ENCODE measurements at regions not wholly inside any gene's neighbourhood (a gene's known extent, or its start where the extent isn't known, plus 50 kb on each side); places are given as distances from the start of the nearest gene placed in this dataset.

- no peak for DNase-seq
These were observed 472.8 kb downstream of the CDK5RAP2 start for GRCh38 chr9:120107138-120107537.

- DNase-seq = no peak
These were observed 475.2 kb downstream of the CDK5RAP2 start for GRCh38 chr9:120104771-120105170.

GRCh38 chr9:120100595-120100994 is 479.4 kb downstream of the CDK5RAP2 start:
- DNase-seq = no peak

- no peak for DNase-seq
These were observed 480.9 kb downstream of the CDK5RAP2 start for GRCh38 chr9:120099065-120099464.

GRCh38 chr9:120098584-120098983 is 481.4 kb downstream of the CDK5RAP2 start:
- DNase-seq = no peak

GRCh38 chr9:120091206-120091605 is 488.8 kb downstream of the CDK5RAP2 start:
- no peak for DNase-seq

GRCh38 chr9:120080849-120081248 is 499.1 kb downstream of the CDK5RAP2 start:
- no peak for DNase-seq

- DNase-seq = no peak
These were observed 501.9 kb downstream of the CDK5RAP2 start for GRCh38 chr9:120078112-120078511.

- no peak for DNase-seq
These were observed 508.2 kb downstream of the CDK5RAP2 start for GRCh38 chr9:120071760-120072159.

- no peak for DNase-seq
These were observed 513.7 kb downstream of the CDK5RAP2 start for GRCh38 chr9:120066315-120066714.

- no peak for DNase-seq
These were observed 514.8 kb downstream of the CDK5RAP2 start for GRCh38 chr9:120065151-120065550.

GRCh38 chr9:120045011-120045410 is 535.0 kb downstream of the CDK5RAP2 start:
- no peak for DNase-seq

- no peak for DNase-seq
These were observed 536.5 kb downstream of the CDK5RAP2 start for GRCh38 chr9:120043448-120043847.

- no peak for DNase-seq
These were observed 539.1 kb downstream of the CDK5RAP2 start for GRCh38 chr9:120040896-120041295.

GRCh38 chr9:120038342-120038741 is 541.6 kb downstream of the CDK5RAP2 start:
- DNase-seq = no peak

GRCh38 chr9:120032639-120033038 is 547.3 kb downstream of the CDK5RAP2 start:
- no peak for DNase-seq

GRCh38 chr9:120030847-120031246 is 549.1 kb downstream of the CDK5RAP2 start:
- DNase-seq = no peak

- DNase-seq = no peak
These were observed 561.4 kb downstream of the CDK5RAP2 start for GRCh38 chr9:120018550-120018949.

GRCh38 chr9:120018037-120018436 is 561.9 kb downstream of the CDK5RAP2 start:
- no peak for DNase-seq

GRCh38 chr9:120016231-120016630 is 563.7 kb downstream of the CDK5RAP2 start:
- DNase-seq = no peak

GRCh38 chr9:120014796-120015195 is 565.2 kb downstream of the CDK5RAP2 start:
- DNase-seq = no peak

- DNase-seq = no peak
These were observed 570.1 kb downstream of the CDK5RAP2 start for GRCh38 chr9:120009856-120010255.

- DNase-seq = no peak
These were observed 578.4 kb downstream of the CDK5RAP2 start for GRCh38 chr9:120001536-120001935.

- no peak for DNase-seq
These were observed 581.4 kb downstream of the CDK5RAP2 start for GRCh38 chr9:119998614-119999013.

- no peak for DNase-seq
These were observed 588.2 kb downstream of the CDK5RAP2 start for GRCh38 chr9:119991797-119992196.

GRCh38 chr9:119986713-119987112 is 593.3 kb downstream of the CDK5RAP2 start:
- no peak for DNase-seq

Measured in CD4-positive, alpha-beta T cell treated with Interleukin-10 for 1 hour (primary cell).